OCI-LY3 (cell line): ENCODE measurements at regions not wholly inside any gene's neighbourhood (a gene's known extent, or its start where the extent isn't known, plus 50 kb on each side); places are given as distances from the start of the nearest gene placed in this dataset.

Experiments
- H2AFZ ChIP-seq: fragments of 200-600, 300-600 bp; shearing (Covaris generic); 2 replicates; pipeline ENCODE4 v1.6.0; 2014; ENCODE audit warnings: antibody characterized with exemption, low read depth, low read length
- H3K27ac ChIP-seq: fragments of 200-600, 300-600 bp; sonication (generic); 2 replicates; pipeline ENCODE4 v1.5.1; 2014; ENCODE audit warnings: mild to moderate bottlenecking, low read length, moderate library complexity, mixed read lengths
- H3K27me3 ChIP-seq: fragments of 200-600, 300-600 bp; sonication (generic); 2 replicates; pipeline ENCODE4 v1.6.1; 2014; ENCODE audit warnings: low read depth, low read length, mixed read lengths
- H3K36me3 ChIP-seq: fragments of 200-600, 300-600 bp; sonication (generic); replicated peaks from 2 replicates; pipeline ENCODE3; 2014; ENCODE audit warnings: low read depth, low read length, mixed read lengths
- H3K4me1 ChIP-seq: fragments of 300-600, 200-600 bp; sonication (generic); 2 replicates; pipeline ENCODE4 v1.6.1; 2014; ENCODE audit warnings: low read length, mixed read lengths
- H3K4me2 ChIP-seq: fragments of 200-600, 300-600 bp; sonication (generic); 2 replicates; pipeline ENCODE4 v1.6.1; 2014; ENCODE audit warnings: low read length, mixed read lengths
- H3K4me3 ChIP-seq: fragments of 300-600, 200-600 bp; sonication (generic); 2 replicates; pipeline ENCODE4 v1.5.1; 2014; ENCODE audit warnings: antibody characterized with exemption, mild to moderate bottlenecking, low read length, moderate library complexity
- H3K79me2 ChIP-seq: fragments of 300-600, 200-600 bp; shearing (Covaris generic); 2 replicates; pipeline ENCODE4 v1.6.1; 2014; ENCODE audit warnings: mild to moderate bottlenecking, low read length, mixed read lengths
- H3K9ac ChIP-seq: fragments of 300-600, 200-600 bp; shearing (Covaris generic); 2 replicates; pipeline ENCODE4 v1.6.0; 2014; ENCODE audit warnings: mild to moderate bottlenecking, low read length, moderate library complexity
- H3K9me3 ChIP-seq: fragments of 200-600, 300-600 bp; shearing (Covaris generic); 2 replicates; pipeline ENCODE4 v1.6.1; 2014; ENCODE audit warnings: low read length, mixed read lengths; ENCODE audit not compliant: insufficient read depth
- H4K20me1 ChIP-seq: fragments of 200-600, 300-600 bp; sonication (generic); 2 replicates; pipeline ENCODE4 v1.6.1; 2016; ENCODE audit warnings: low read length, mixed read lengths; ENCODE audit not compliant: insufficient read depth
- EZH2phosphoT487 ChIP-seq: fragments of 200-600 bp; shearing (Covaris generic); IDR thresholded peaks from 2 replicates; pipeline ENCODE4 v1.6.1; 2018; ENCODE audit warnings: antibody characterized with exemption, mixed run types, low read depth
- TF ChIP-seq, protein P1 (sequence below): fragments of 200-600, 300-600 bp; sonication (generic); IDR thresholded peaks from 2 replicates; pipeline ENCODE4 v1.5.1; 2014; ENCODE audit warnings: antibody characterized with exemption, low read length, low read depth

GRCh38 chr1:219741011-219741970 lies 128.4 kb upstream of the ZC3H11B start:
- no peaks in the 10 kb centered on the region for H3K9me3 ChIP-seq
- no peak overlapping the region for H3K4me2 ChIP-seq
- TF ChIP-seq, protein P1, sequence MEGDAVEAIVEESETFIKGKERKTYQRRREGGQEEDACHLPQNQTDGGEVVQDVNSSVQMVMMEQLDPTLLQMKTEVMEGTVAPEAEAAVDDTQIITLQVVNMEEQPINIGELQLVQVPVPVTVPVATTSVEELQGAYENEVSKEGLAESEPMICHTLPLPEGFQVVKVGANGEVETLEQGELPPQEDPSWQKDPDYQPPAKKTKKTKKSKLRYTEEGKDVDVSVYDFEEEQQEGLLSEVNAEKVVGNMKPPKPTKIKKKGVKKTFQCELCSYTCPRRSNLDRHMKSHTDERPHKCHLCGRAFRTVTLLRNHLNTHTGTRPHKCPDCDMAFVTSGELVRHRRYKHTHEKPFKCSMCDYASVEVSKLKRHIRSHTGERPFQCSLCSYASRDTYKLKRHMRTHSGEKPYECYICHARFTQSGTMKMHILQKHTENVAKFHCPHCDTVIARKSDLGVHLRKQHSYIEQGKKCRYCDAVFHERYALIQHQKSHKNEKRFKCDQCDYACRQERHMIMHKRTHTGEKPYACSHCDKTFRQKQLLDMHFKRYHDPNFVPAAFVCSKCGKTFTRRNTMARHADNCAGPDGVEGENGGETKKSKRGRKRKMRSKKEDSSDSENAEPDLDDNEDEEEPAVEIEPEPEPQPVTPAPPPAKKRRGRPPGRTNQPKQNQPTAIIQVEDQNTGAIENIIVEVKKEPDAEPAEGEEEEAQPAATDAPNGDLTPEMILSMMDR, result no peak
- TF ChIP-seq EZH2phosphoT487, result no peak
- H4K20me1 ChIP-seq, result no peaks in the 10 kb centered on the region
- H3K27ac ChIP-seq, result no peak overlapping the region
- no peaks in the 10 kb centered on the region for H3K36me3 ChIP-seq
- no peaks in the 10 kb centered on the region for H3K4me1 ChIP-seq
- no peak overlapping the region for H2AFZ ChIP-seq
- H3K79me2 ChIP-seq, result no peaks in the 10 kb centered on the region
- H3K4me3 ChIP-seq, result no peak overlapping the region
- peaks cover 19% of the 10 kb centered on the region for H3K27me3 ChIP-seq
- no peak overlapping the region for H3K9ac ChIP-seq

GRCh38 chr1:219733511-219734174 lies 120.7 kb upstream of the ZC3H11B start:
- Histone ChIP-seq H2AFZ (peak overlapping the region; percentile 52; the same call in 1 of the 2 replicates), H3K4me3 (no peak overlapping the region), H3K79me2 (no peaks in the 10 kb centered on the region), H4K20me1 (no peaks in the 10 kb centered on the region), H3K9ac (no peak overlapping the region), H3K4me2 (peak overlapping the region; percentile 17; the same call in 1 of the 2 replicates), H3K27me3 (no peaks in the 10 kb centered on the region), H3K9me3 (no peaks in the 10 kb centered on the region), H3K4me1 (peaks cover 12% of the 10 kb centered on the region), H3K27ac (no peak overlapping the region), H3K36me3 (no peaks in the 10 kb centered on the region)
- TF ChIP-seq, protein P1, result no peak
- no peak for TF ChIP-seq EZH2phosphoT487

DNA sequence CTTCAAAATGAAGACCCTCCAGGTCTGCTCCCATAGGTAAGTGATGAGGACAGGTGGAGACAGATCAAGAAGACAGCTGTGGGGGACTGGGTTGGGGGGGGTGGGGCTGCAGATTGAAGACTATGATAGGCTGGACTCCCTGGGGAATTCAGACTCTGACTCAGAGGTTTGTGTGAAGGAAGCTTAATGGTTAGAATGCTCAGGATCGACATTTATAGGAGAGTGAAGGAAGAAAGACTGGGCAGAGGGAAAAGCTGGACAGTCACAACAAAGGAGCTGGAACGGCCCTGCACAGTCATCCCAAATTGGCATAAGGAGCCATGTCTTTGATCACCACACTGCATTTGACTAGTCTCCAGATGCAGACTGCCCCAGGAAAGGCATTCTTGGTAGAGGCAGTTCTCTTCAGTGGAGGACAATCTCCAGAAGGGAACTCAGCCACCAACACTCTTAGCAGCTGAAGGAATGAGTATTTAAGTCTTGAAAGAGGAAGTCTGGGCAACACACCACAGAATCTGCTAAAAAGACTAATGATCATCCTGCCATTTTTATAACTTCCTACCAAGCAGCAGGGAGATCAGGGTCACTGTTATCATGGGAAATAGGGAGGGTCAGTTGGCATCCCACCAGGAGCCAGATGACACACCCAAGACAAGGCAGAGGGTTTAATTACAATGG lies 120.0 kb upstream of the ZC3H11B start:
- H3K79me2 ChIP-seq, result no peaks in the 10 kb centered on the region
- peaks cover 12% of the 10 kb centered on the region for H3K4me1 ChIP-seq
- TF ChIP-seq, protein P1, result no peak
- TF ChIP-seq EZH2phosphoT487, result no peak
- H3K36me3 ChIP-seq, result no peaks in the 10 kb centered on the region
- H2AFZ ChIP-seq, result peak overlapping the region; percentile 52; the same call in 1 of the 2 replicates
- no peak overlapping the region for H3K4me3 ChIP-seq
- peak overlapping the region; percentile 17; the same call in 1 of the 2 replicates for H3K4me2 ChIP-seq
- H3K9ac ChIP-seq, result no peak overlapping the region
- H3K9me3 ChIP-seq, result no peaks in the 10 kb centered on the region
- H4K20me1 ChIP-seq, result no peaks in the 10 kb centered on the region
- no peak overlapping the region for H3K27ac ChIP-seq
- no peaks in the 10 kb centered on the region for H3K27me3 ChIP-seq
